HFFc6 (cell line): ENCODE measurements at regions not wholly inside any gene's neighbourhood (a gene's known extent, or its start where the extent isn't known, plus 50 kb on each side); places are given as distances from the start of the nearest gene placed in this dataset.

Source experiments
- DNase-seq: peaks from one replicate; pipeline ENCODE4 v3.0.0-alpha.2; 2018
- H3K27ac Mint-ChIP-seq: 2 replicates; pipeline ENCODE4 v1.8.0; 2020; ENCODE audit warnings: mild to moderate bottlenecking, mixed read lengths
- H3K27me3 Mint-ChIP-seq: 2 replicates; pipeline ENCODE4 v1.8.0; 2021; ENCODE audit warnings: mild to moderate bottlenecking, moderate library complexity, mixed read lengths; ENCODE audit not compliant: insufficient read depth
- H3K36me3 Mint-ChIP-seq: 2 replicates; pipeline ENCODE4 v1.8.0; 2021; ENCODE audit warnings: low read depth, mixed read lengths
- H3K4me1 Mint-ChIP-seq: 2 replicates; pipeline ENCODE4 v1.8.0; 2020; ENCODE audit warnings: low read depth, mixed read lengths
- H3K4me3 Mint-ChIP-seq: 2 replicates; pipeline ENCODE4 v1.8.0; 2020; ENCODE audit warnings: mild to moderate bottlenecking, moderate library complexity, mixed read lengths
- H3K9me3 Mint-ChIP-seq: 2 replicates; pipeline ENCODE4 v1.8.0; 2020; ENCODE audit warnings: mild to moderate bottlenecking, mixed read lengths
- CTCF ChIP-seq: fragments of 200-600 bp; sonication (generic); IDR thresholded peaks from 2 replicates; pipeline ENCODE4 v1.5.0; 2021; ENCODE audit warnings: antibody characterized with exemption, mild to moderate bottlenecking

GRCh38 chr20:58129721-58130151 is 98.7 kb downstream of the ANKRD60 start:
- Mint-ChIP-seq H3K9me3 (no peaks in the 10 kb centered on the region; the same call in none of the 2 replicates), H3K27ac (no peak overlapping the region), H3K4me3 (no peak overlapping the region), H3K4me1 (peaks cover 36% of the 10 kb centered on the region), H3K27me3 (peaks cover 45% of the 10 kb centered on the region), H3K36me3 (no peaks in the 10 kb centered on the region)
- no peak for TF ChIP-seq CTCF
- no peak for DNase-seq

- Mint-ChIP-seq H3K9me3 (no peaks in the 10 kb centered on the region; the same call in none of the 2 replicates), H3K27ac (no peak overlapping the region), H3K36me3 (no peaks in the 10 kb centered on the region), H3K4me3 (no peak overlapping the region), H3K27me3 (peaks cover 45% of the 10 kb centered on the region), H3K4me1 (peaks cover 34% of the 10 kb centered on the region)
- no peak for DNase-seq
- no peak for TF ChIP-seq CTCF
Observed at GRCh38 chr20:58128635-58129625, 99.5 kb downstream of the ANKRD60 start.

GRCh38 chr20:58127701-58128111 is 100.7 kb downstream of the ANKRD60 start:
- H3K27me3 Mint-ChIP-seq, result peaks cover 36% of the 10 kb centered on the region
- H3K36me3 Mint-ChIP-seq, result no peaks in the 10 kb centered on the region
- H3K9me3 Mint-ChIP-seq, result no peaks in the 10 kb centered on the region; the same call in none of the 2 replicates
- peaks cover 28% of the 10 kb centered on the region for H3K4me1 Mint-ChIP-seq
- no peak overlapping the region for H3K4me3 Mint-ChIP-seq
- no peak for TF ChIP-seq CTCF
- peak; percentile 25 for DNase-seq
- no peak overlapping the region for H3K27ac Mint-ChIP-seq

DNA sequence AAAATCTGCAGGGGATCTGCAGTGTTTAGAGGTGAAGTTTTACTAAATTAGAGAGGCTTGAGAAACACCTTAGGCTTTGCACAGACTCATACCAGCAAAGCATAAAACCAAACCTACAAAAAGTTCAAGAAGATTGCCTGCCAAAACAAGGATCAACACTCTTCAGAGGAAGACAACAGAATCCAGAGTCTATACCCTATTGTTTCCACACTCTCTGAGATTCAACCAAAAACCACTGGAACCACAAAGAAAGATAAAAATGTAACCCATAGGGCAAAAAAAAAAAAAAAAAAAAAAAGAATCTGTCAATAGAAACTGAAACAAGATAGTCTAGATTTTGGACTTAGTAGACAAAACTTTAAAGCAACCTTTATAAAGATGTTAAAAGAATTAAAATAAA is 102.7 kb downstream of the ANKRD60 start:
- Mint-ChIP-seq H3K9me3 (no peaks in the 10 kb centered on the region; the same call in none of the 2 replicates), H3K27ac (no peak overlapping the region), H3K4me1 (peaks cover 10% of the 10 kb centered on the region), H3K36me3 (no peaks in the 10 kb centered on the region), H3K27me3 (peaks cover 31% of the 10 kb centered on the region), H3K4me3 (no peak overlapping the region)
- TF ChIP-seq CTCF, result no peak
- DNase-seq, result no peak

DNA sequence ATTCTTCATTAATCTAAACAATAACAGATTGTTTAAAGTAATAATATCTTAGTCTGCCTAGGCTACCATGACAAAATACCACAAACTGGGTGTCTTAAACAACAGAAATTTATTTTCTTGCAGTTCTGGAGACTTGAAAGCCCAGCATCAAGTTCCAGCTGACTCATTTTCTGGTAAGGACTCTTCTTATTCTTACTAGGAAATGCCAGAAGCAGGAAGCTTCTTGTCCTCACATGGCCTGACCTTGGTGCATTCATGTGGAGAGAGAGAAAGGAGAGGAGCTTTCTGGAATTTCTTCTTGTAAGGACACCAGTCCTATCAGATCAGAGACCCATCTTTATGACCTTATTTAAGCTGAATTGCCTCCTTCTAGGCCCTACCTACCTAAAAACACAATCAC is 110.5 kb downstream of the ANKRD60 start:
- Mint-ChIP-seq H3K27me3 (peaks cover 35% of the 10 kb centered on the region), H3K4me1 (peaks cover 9% of the 10 kb centered on the region), H3K36me3 (peaks cover 6% of the 10 kb centered on the region; the same call in 1 of the 2 replicates), H3K4me3 (no peak overlapping the region), H3K9me3 (peaks cover 5% of the 10 kb centered on the region; the same call in 1 of the 2 replicates), H3K27ac (no peak overlapping the region)
- peak; percentile 50 for DNase-seq
- no peak for TF ChIP-seq CTCF
